Mesodermal cell (in vitro differentiated cells): ENCODE measurements at regions not wholly inside any gene's neighbourhood (a gene's known extent, or its start where the extent isn't known, plus 50 kb on each side); places are given as distances from the start of the nearest gene placed in this dataset.

Source experiments
- H3K27ac ChIP-seq: 2 replicates; pipeline ENCODE4 v1.7.0; 2013; ENCODE audit warnings: mild to moderate bottlenecking, low read depth, low read length, moderate library complexity; ENCODE audit not compliant: severe bottlenecking
- H3K36me3 ChIP-seq: 2 replicates; pipeline ENCODE4 v1.7.1; 2013; ENCODE audit warnings: mild to moderate bottlenecking, low read length, moderate library complexity; ENCODE audit not compliant: control insufficient read depth, insufficient read depth
- H3K4me1 ChIP-seq: one replicate; pipeline ENCODE4 v1.7.1; 2013; ENCODE audit warnings: mild to moderate bottlenecking, low read length; ENCODE audit not compliant: insufficient read depth, control insufficient read depth, poor library complexity, severe bottlenecking
- H3K4me3 ChIP-seq: 2 replicates; pipeline ENCODE4 v1.7.0; 2013; ENCODE audit warnings: low read length, control low read depth, mild to moderate bottlenecking; ENCODE audit not compliant: insufficient read depth, poor library complexity, severe bottlenecking; ENCODE audit errors: extremely low read depth
- H3K9me3 ChIP-seq: 2 replicates; pipeline ENCODE4 v1.7.1; 2013; ENCODE audit warnings: mild to moderate bottlenecking, low read length, moderate library complexity; ENCODE audit not compliant: control insufficient read depth
- WGBS, 2 experiments: methylation state at CpG; one replicate each; pipeline ENCODE4 v1.1.5; 2013; ENCODE audit warnings: missing lambda C conversion rate in 2 of 2; ENCODE audit not compliant: insufficient coverage in 2 of 2; 5-methylcytosine and 5-hydroxymethylcytosine counted together

DNA sequence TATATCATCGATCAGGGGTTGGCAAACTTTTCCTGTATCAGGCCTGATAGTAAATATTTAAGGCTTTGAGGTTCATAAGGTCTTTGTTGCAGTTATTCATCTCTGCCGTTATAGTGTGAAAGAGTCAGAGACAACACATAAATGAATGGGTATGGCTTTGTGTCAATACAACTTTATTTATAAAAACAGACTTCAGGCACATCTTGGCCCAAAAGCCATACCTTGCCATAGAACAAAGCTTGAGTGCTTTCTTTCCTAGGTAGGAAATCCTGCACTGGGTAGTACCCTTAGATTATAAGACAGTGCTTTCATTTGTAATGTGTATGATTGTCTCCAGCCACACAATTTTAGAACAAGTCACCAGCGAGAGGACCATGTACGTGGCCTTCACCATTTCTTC lies 58.9 kb upstream of the MAGI1 start:
- WGBS, 2 experiments = 87 to 100% methylated on average over 2 to 3 of the region's 4 CpGs
- Histone ChIP-seq H3K4me1 (no peaks in the 10 kb centered on the region), H3K27ac (no peak overlapping the region), H3K9me3 (peaks cover 14% of the 10 kb centered on the region), H3K36me3 (no peaks in the 10 kb centered on the region), H3K4me3 (no peak overlapping the region)

- H3K4me1 ChIP-seq = no peaks in the 10 kb centered on the region
- no peaks in the 10 kb centered on the region for H3K36me3 ChIP-seq
- H3K27ac ChIP-seq = no peak overlapping the region
- 93 to 94% methylated on average over 3 to 4 of the region's 5 CpGs for WGBS, 2 experiments
- H3K4me3 ChIP-seq = no peak overlapping the region
- H3K9me3 ChIP-seq = peaks cover 14% of the 10 kb centered on the region
These were observed 56.7 kb upstream of the MAGI1 start for GRCh38 chr3:66095295-66096001.

DNA sequence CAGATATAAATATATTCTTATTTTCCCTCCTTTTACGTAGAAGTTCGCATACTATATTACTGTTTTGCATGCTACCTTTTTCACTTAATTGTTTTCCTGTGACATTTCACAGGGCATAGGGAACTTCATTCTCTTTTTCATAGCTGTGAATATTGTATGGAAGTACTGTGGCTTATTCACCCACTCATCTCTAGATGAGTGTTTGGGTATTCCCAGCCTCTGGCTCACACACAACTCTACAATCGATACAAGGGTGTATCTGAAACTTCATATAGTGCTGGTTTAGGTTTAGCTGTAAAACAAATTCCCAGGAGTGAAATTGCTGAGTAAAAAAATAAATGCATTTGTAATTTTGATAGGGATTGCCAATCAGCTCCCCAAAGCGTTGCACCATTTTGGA lies 55.3 kb upstream of the MAGI1 start:
- Histone ChIP-seq H3K27ac (no peak overlapping the region), H3K9me3 (peaks cover 14% of the 10 kb centered on the region), H3K4me1 (no peaks in the 10 kb centered on the region), H3K4me3 (no peak overlapping the region), H3K36me3 (no peaks in the 10 kb centered on the region)
- 100% methylated on average over 1 of the region's 4 CpGs for WGBS, 2 experiments

GRCh38 chr3:66092175-66092995 lies 53.7 kb upstream of the MAGI1 start:
- no peak overlapping the region for H3K27ac ChIP-seq
- H3K36me3 ChIP-seq = no peaks in the 10 kb centered on the region
- no peaks in the 10 kb centered on the region for H3K4me1 ChIP-seq
- H3K9me3 ChIP-seq = peaks cover 14% of the 10 kb centered on the region
- 96 to 97% methylated on average over 4 to 9 of the region's 10 CpGs for WGBS, 2 experiments
- H3K4me3 ChIP-seq = no peak overlapping the region
